H9 (cell line): ENCODE measurements at regions not wholly inside any gene's neighbourhood (a gene's known extent, or its start where the extent isn't known, plus 50 kb on each side); places are given as distances from the start of the nearest gene placed in this dataset.

ENCODE experiments used
- DNase-seq: peaks from one replicate; pipeline ENCODE4 v3.0.0-alpha.2; 2017
- H2AFZ ChIP-seq: one replicate; pipeline ENCODE4 v1.6.1; 2013; ENCODE audit warnings: mild to moderate bottlenecking, low read length, control low read depth, moderate library complexity
- H2AK5ac ChIP-seq: 2 replicates; pipeline ENCODE4 v1.6.1; 2013; ENCODE audit warnings: low read length, control low read depth, mixed read lengths; ENCODE audit not compliant: insufficient read length
- H2BK120ac ChIP-seq: one replicate; pipeline ENCODE4 v1.6.1; 2013; ENCODE audit warnings: low read depth, mild to moderate bottlenecking, low read length, control low read depth, inconsistent platforms; ENCODE audit not compliant: poor library complexity, severe bottlenecking
- H2BK12ac ChIP-seq: 2 replicates; pipeline ENCODE4 v1.6.1; 2013; ENCODE audit warnings: low read length, control low read depth, mixed read lengths, low read depth; ENCODE audit not compliant: insufficient read length
- H2BK15ac ChIP-seq: 2 replicates; pipeline ENCODE4 v1.6.1; 2013; ENCODE audit warnings: low read depth, low read length, control low read depth
- H2BK20ac ChIP-seq: one replicate; pipeline ENCODE4 v1.6.1; 2013; ENCODE audit warnings: low read depth, mild to moderate bottlenecking, low read length, control low read depth, inconsistent platforms; ENCODE audit not compliant: poor library complexity, severe bottlenecking
- H2BK5ac ChIP-seq: 2 replicates; pipeline ENCODE4 v1.6.1; 2013; ENCODE audit warnings: low read length, control low read depth, mixed read lengths; ENCODE audit not compliant: insufficient read length
- H3K14ac ChIP-seq: 2 replicates; pipeline ENCODE4 v1.6.1; 2013; ENCODE audit warnings: low read length, control low read depth; ENCODE audit not compliant: insufficient read depth
- H3K18ac ChIP-seq: 2 replicates; pipeline ENCODE4 v1.6.1; 2013; ENCODE audit warnings: low read depth, mild to moderate bottlenecking, mixed read lengths, low read length, control low read depth; ENCODE audit not compliant: insufficient read length
- H3K23ac ChIP-seq: 2 replicates; pipeline ENCODE4 v1.6.1; 2013; ENCODE audit warnings: low read length, control low read depth, mixed read lengths, low read depth; ENCODE audit not compliant: insufficient read length
- H3K23me2 ChIP-seq: 2 replicates; pipeline ENCODE4 v1.6.1; 2013; ENCODE audit warnings: low read depth, mild to moderate bottlenecking, mixed read lengths, low read length, control low read depth; ENCODE audit not compliant: insufficient read length, poor library complexity, severe bottlenecking
- H3K27ac ChIP-seq: 2 replicates; pipeline ENCODE4 v1.5.1; 2013; ENCODE audit warnings: low read length, control low read depth, mixed read lengths, low read depth; ENCODE audit not compliant: insufficient read length
- H3K27me3 ChIP-seq: 2 replicates; pipeline ENCODE4 v1.6.1; 2013; ENCODE audit warnings: low read length, control low read depth, inconsistent platforms; ENCODE audit not compliant: insufficient read depth
- H3K4ac ChIP-seq: 2 replicates; pipeline ENCODE4 v1.6.1; 2013; ENCODE audit warnings: low read depth, mild to moderate bottlenecking, control low read depth, inconsistent platforms, low read length, moderate library complexity
- H3K4me1 ChIP-seq: 2 replicates; pipeline ENCODE4 v1.6.1; 2013; ENCODE audit warnings: low read length, control low read depth, inconsistent platforms; ENCODE audit not compliant: insufficient read depth
- H3K4me2 ChIP-seq: 2 replicates; pipeline ENCODE4 v1.6.1; 2013; ENCODE audit warnings: low read length, control low read depth, mixed read lengths; ENCODE audit not compliant: insufficient read length, insufficient read depth
- H3K56ac ChIP-seq: 2 replicates; pipeline ENCODE4 v1.6.1; 2013; ENCODE audit warnings: low read depth, mild to moderate bottlenecking, mixed read lengths, low read length, control low read depth; ENCODE audit not compliant: insufficient read length
- H3K79me1 ChIP-seq: 2 replicates; pipeline ENCODE4 v1.6.1; 2013; ENCODE audit warnings: low read depth, mild to moderate bottlenecking, moderate library complexity, low read length, control low read depth, inconsistent platforms; ENCODE audit not compliant: insufficient read depth, poor library complexity, severe bottlenecking
- H3K79me2 ChIP-seq: 2 replicates; pipeline ENCODE4 v1.6.1; 2013; ENCODE audit warnings: low read length, control low read depth, inconsistent platforms; ENCODE audit not compliant: insufficient read depth
- H3K9ac ChIP-seq: 2 replicates; pipeline ENCODE4 v1.6.1; 2013; ENCODE audit warnings: low read length, control low read depth, mixed read lengths; ENCODE audit not compliant: insufficient read length; ENCODE audit errors: extremely low read depth
- H3K9me3 ChIP-seq: one replicate; pipeline ENCODE4 v1.6.1; 2013; ENCODE audit warnings: low read depth, low read length, inconsistent platforms; ENCODE audit not compliant: control insufficient read depth
- H3T11ph ChIP-seq: one replicate; pipeline ENCODE4 v1.6.1; 2013; ENCODE audit warnings: mild to moderate bottlenecking, low read length, control low read depth, inconsistent platforms
- H4K20me1 ChIP-seq: one replicate; pipeline ENCODE4 v1.6.1; 2013; ENCODE audit not compliant: control insufficient read depth, insufficient read length, insufficient read depth
- H4K5ac ChIP-seq: 2 replicates; pipeline ENCODE4 v1.6.1; 2013; ENCODE audit warnings: low read depth, mild to moderate bottlenecking, mixed read lengths, low read length, control low read depth; ENCODE audit not compliant: insufficient read length
- H4K8ac ChIP-seq: replicated peaks from 2 replicates; pipeline ENCODE4 v1.6.1; 2013; ENCODE audit warnings: low read length, control low read depth, mixed read lengths, low read depth; ENCODE audit not compliant: insufficient read length
- H4K91ac ChIP-seq: 2 replicates; pipeline ENCODE4 v1.6.1; 2013; ENCODE audit warnings: low read depth, mild to moderate bottlenecking, moderate library complexity, mixed read lengths, low read length, control low read depth; ENCODE audit not compliant: insufficient read length
- H3K27ac Mint-ChIP-seq, 3 experiments: 2 replicates in 2 of 3; 3 replicates in 1 of 3; pipeline ENCODE4 v1.8.0; 2020 to 2021; ENCODE audit warnings: mixed read lengths in 3 of 3, mild to moderate bottlenecking in 1 of 3, moderate library complexity in 1 of 3
- H3K27me3 Mint-ChIP-seq: 2 replicates; pipeline ENCODE4 v1.8.0; 2021; ENCODE audit warnings: low read depth, mild to moderate bottlenecking, moderate library complexity, mixed read lengths
- H3K36me3 Mint-ChIP-seq, 3 experiments: 2 replicates in 2 of 3; 3 replicates in 1 of 3; pipeline ENCODE4 v1.8.0; 2020 to 2021; ENCODE audit warnings: low read depth in 3 of 3, mixed read lengths in 3 of 3; ENCODE audit not compliant: insufficient read depth in 1 of 3
- H3K4me1 Mint-ChIP-seq, 2 experiments: 2 replicates each; pipeline ENCODE4 v1.8.0; 2020; ENCODE audit warnings: mixed read lengths in 2 of 2
- H3K4me3 Mint-ChIP-seq, 2 experiments: 2 replicates in 1 of 2; 3 replicates in 1 of 2; pipeline ENCODE4 v1.8.0; 2020 to 2021; ENCODE audit warnings: mild to moderate bottlenecking in 2 of 2, mixed read lengths in 2 of 2, moderate library complexity in 1 of 2
- H3K9me3 Mint-ChIP-seq, 2 experiments: 2 replicates in 1 of 2; 3 replicates in 1 of 2; pipeline ENCODE4 v1.8.0; 2020; ENCODE audit warnings: mild to moderate bottlenecking in 2 of 2, mixed read lengths in 2 of 2, moderate library complexity in 1 of 2
- TF ChIP-seq, protein P1 (sequence below): fragments of 200-600 bp; sonication (generic); conservative IDR thresholded peaks from 3 replicates; pipeline ENCODE4 v1.8.0; 2021; ENCODE audit warnings: antibody characterized with exemption, mild to moderate bottlenecking

DNA sequence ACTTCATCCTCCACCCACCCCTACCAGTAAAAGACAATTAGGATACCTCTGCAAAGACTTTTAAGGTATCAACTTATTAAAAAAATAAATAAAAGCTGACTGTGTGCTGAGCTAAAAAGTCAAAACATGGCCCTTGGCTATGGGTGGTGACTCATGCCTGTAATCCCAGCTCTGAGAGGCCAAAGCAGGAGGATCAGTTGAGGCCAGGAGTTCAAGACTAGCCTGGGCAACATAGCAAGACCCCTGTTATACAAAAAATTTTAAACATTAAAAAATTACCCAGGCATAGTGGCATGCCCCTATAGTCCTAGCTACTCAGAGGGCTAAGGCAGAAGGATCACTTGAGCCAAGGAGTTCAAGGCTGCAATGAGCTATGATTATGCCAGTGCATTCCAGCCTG is 110.8 kb upstream of the FOXN2 start:
- Histone ChIP-seq H3K79me2 (no peaks in the 10 kb centered on the region), H3K4me2 (no peak overlapping the region), H3T11ph (no peak overlapping the region), H4K91ac (no peak overlapping the region), H3K56ac (no peak overlapping the region), H4K20me1 (no peaks in the 10 kb centered on the region), H3K27ac (no peak overlapping the region), H4K5ac (no peak overlapping the region), H2AFZ (no peak overlapping the region), H2BK12ac (no peak overlapping the region), H3K14ac (no peak overlapping the region), H2BK5ac (no peak overlapping the region), H3K27me3 (no peaks in the 10 kb centered on the region), H3K18ac (no peak overlapping the region), H3K9me3 (no peaks in the 10 kb centered on the region), H2BK15ac (no peak overlapping the region), H3K4me1 (peaks cover 13% of the 10 kb centered on the region; the same call in 1 of the 2 replicates), H2BK20ac (no peak overlapping the region), H2BK120ac (no peak overlapping the region), H2AK5ac (no peak overlapping the region), H3K79me1 (no peaks in the 10 kb centered on the region), H3K23me2 (no peaks in the 10 kb centered on the region), H3K9ac (no peak overlapping the region), H3K23ac (no peak overlapping the region), H4K8ac (no peak overlapping the region), H3K4ac (no peak overlapping the region)
- Mint-ChIP-seq H3K4me1 (peaks cover 49 to 50% of the 10 kb centered on the region in 2 experiments), H3K4me3 (no peak overlapping the region), H3K9me3 (no peaks in the 10 kb centered on the region), H3K27me3 (no peaks in the 10 kb centered on the region; the same call in 1 of the 2 replicates), H3K27ac (no peak overlapping the region), H3K36me3 (0 out of 7 replicates have a peak, but pooled peaks cover 0 to 2% (median 0%) of the 10 kb centered on the region in 3 experiments)
- TF ChIP-seq, protein P1, sequence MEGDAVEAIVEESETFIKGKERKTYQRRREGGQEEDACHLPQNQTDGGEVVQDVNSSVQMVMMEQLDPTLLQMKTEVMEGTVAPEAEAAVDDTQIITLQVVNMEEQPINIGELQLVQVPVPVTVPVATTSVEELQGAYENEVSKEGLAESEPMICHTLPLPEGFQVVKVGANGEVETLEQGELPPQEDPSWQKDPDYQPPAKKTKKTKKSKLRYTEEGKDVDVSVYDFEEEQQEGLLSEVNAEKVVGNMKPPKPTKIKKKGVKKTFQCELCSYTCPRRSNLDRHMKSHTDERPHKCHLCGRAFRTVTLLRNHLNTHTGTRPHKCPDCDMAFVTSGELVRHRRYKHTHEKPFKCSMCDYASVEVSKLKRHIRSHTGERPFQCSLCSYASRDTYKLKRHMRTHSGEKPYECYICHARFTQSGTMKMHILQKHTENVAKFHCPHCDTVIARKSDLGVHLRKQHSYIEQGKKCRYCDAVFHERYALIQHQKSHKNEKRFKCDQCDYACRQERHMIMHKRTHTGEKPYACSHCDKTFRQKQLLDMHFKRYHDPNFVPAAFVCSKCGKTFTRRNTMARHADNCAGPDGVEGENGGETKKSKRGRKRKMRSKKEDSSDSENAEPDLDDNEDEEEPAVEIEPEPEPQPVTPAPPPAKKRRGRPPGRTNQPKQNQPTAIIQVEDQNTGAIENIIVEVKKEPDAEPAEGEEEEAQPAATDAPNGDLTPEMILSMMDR = no peak
- DNase-seq = no peak
